ENCODE measurements at regions not wholly inside any gene's neighbourhood (a gene's known extent, or its start where the extent isn't known, plus 50 kb on each side); places are given as distances from the start of the nearest gene placed in this dataset.

- H3K4me3 ChIP-seq (ENCODE audit: low read depth, low read length), result no peak overlapping the region
- in situ Hi-C loops (cut with HindIII; ENCODE audit: low sequenced_read_pairs), result no loop called here
- DNase-seq (ENCODE audit: low read depth), result no peak
- no peak for TF ChIP-seq CTCF (IDR thresholded peaks at IDR 0.05; ENCODE audit: low read depth, low read length, missing control alignments)
Observed at GRCh38 chr15:101554115-101554915, 64.8 kb upstream of the PCSK6 start.

GRCh38 chr15:101551696-101552591, 62.4 kb upstream of the PCSK6 start:
- no peak overlapping the region for H3K4me3 ChIP-seq (ENCODE audit: low read depth, low read length)
- in situ Hi-C loops (cut with HindIII; ENCODE audit: low sequenced_read_pairs), result no loop called here
- no peak for TF ChIP-seq CTCF (IDR thresholded peaks at IDR 0.05; ENCODE audit: low read depth, low read length, missing control alignments)
- no peak for DNase-seq (ENCODE audit: low read depth)

DNA sequence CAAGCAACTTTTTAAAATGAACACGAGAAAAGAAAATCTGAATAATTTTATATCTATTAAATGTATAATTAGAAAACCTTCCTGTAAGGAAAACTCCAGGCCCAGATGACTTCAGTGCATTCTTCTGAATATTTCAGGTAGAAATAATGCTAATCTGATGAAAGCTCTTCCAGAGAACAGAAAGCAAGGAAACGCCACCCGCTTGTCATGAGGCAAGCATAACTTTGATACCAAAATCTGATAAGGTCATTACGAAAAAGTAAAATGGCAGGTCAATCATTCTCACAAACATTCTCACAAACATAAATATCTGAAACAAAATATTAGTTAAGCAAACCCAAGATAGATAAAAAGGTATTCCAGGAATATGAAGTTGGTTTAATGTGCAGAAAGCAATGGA, 60.6 kb upstream of the PCSK6 start:
- H3K4me3 ChIP-seq (ENCODE audit: low read depth, low read length), result no peak overlapping the region
- in situ Hi-C loops (cut with HindIII; ENCODE audit: low sequenced_read_pairs), result no loop called here
- no peak for DNase-seq (ENCODE audit: low read depth)
- TF ChIP-seq CTCF (IDR thresholded peaks at IDR 0.05; ENCODE audit: low read depth, low read length, missing control alignments), result no peak

DNA sequence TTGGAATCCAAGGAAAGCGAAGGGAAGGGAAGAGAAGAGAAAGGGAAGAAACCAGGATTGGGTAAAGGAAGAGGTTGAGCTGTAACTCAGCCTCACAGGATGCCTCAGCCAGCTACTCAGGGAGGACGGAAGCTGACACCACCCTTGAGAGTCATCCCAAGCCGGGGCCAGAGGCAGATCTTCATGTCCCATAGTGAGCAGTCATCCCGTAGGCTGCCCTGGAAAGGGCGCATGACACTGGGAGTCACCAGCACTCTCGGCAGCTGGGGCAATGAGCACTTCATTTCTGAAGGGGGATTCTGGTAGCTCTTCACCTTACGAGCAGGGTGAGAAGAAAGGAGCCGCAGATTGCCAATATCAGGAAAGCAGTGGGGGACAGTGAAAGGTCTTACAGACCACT, 60.1 kb upstream of the PCSK6 start:
- DNase-seq (ENCODE audit: low read depth), result no peak
- no peak overlapping the region for H3K4me3 ChIP-seq (ENCODE audit: low read depth, low read length)
- in situ Hi-C loops (cut with HindIII; ENCODE audit: low sequenced_read_pairs), result no loop called here
- TF ChIP-seq CTCF (IDR thresholded peaks at IDR 0.05; ENCODE audit: low read depth, low read length, missing control alignments), result no peak

DNA sequence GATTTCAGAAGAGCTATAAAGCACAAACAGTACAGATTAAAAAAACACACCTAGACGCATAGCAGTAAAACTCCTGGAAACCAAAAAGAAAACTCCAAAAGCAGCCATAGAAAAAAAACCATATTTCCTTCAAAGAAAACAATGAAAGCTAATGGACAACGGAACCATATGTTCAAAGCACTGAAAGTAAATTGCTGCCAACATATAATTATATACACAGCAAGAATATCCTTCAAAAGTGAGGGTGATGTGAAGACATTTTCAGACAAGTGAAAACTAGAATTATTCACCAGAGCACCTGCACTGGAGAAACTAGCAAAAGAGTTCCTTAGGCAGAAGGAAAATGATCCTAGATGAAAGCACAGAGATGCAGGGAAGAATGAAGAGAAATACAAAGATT, 58.2 kb upstream of the PCSK6 start:
- no peak for DNase-seq (ENCODE audit: low read depth)
- no peak for TF ChIP-seq CTCF (IDR thresholded peaks at IDR 0.05; ENCODE audit: low read depth, low read length, missing control alignments)
- in situ Hi-C loops (cut with HindIII; ENCODE audit: low sequenced_read_pairs), result no loop called here
- no peak overlapping the region for H3K4me3 ChIP-seq (ENCODE audit: low read depth, low read length)

DNA sequence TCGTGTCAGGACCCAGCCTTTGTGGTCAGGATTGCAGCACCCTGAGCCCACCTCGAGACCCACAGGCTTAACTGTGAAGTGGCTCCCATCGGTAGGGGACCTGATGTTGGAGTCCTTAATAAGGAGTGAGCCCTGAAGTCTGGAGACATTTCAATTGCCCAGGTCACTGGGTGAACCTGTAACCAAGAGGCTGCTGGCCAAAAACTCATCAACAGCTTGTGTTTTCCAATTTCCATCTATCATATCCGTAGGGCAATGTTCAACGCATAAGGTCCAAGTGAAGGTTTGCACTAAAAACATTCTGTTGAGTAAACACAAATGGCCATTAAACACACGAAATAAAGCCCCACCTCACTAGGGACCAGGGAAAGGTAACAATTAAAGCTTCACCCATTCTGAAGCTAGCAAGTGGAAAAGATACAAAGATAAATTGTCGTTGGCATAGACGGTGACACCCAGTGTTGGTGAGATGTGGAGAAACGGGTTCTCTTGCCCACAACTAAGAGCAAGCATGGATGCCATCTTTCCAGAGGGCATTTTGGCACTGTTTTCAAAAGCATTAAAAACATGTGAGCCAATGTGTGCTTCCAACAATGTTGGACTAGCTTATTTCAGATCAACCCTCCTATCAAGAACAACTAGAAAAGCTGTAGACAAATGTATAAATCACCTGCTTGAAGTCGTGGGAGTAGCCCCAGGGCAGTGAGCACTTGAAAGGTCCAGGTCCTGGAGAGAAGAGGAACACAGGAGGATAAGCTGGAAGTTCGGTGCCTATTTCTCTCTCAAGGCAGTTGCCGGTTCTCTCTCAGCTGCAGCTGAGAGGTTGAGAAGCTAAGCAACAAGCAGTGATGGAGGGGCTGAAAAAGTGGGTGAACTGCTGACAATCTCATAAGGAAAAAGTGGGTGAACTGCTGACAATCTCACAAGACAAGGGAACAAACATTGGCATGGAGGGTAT, 56.3 kb upstream of the PCSK6 start:
- no peak for DNase-seq (ENCODE audit: low read depth)
- no peak overlapping the region for H3K4me3 ChIP-seq (ENCODE audit: low read depth, low read length)
- no peak for TF ChIP-seq CTCF (IDR thresholded peaks at IDR 0.05; ENCODE audit: low read depth, low read length, missing control alignments)
- in situ Hi-C loops (cut with HindIII; ENCODE audit: low sequenced_read_pairs), result no loop called here
